COR-L47 (cell line): ENCODE measurements at regions not wholly inside any gene's neighbourhood (a gene's known extent, or its start where the extent isn't known, plus 50 kb on each side); places are given as distances from the start of the nearest gene placed in this dataset.
"Not testable (repeated sequence)": the region's sequence is repeated elsewhere in the genome, so short reads cannot be mapped to it uniquely, and the experiment has no call there.

Experiments used
- DNase-seq: peaks from one replicate; lab custom pipeline; 2025; lab: John Stamatoyannopoulos, UW

GRCh38 chrX:94600077-94600476 lies 926.1 kb downstream of the FAM133A start:
- DNase-seq, result no peak

GRCh38 chrX:94612140-94612539 lies 938.1 kb downstream of the FAM133A start:
- no peak for DNase-seq

GRCh38 chrX:94633237-94633636 lies 959.2 kb downstream of the FAM133A start:
- DNase-seq, result no peak

GRCh38 chrX:94635003-94635402 lies 961.0 kb downstream of the FAM133A start:
- no peak for DNase-seq

GRCh38 chrX:94645726-94646125 lies 971.7 kb downstream of the FAM133A start:
- DNase-seq, result no peak

- DNase-seq, result no peak
Measured at GRCh38 chrX:94655180-94655579, 981.2 kb downstream of the FAM133A start.

GRCh38 chrX:94662689-94663088 lies 988.7 kb downstream of the FAM133A start:
- peak; percentile 0 for DNase-seq

GRCh38 chrX:94676285-94676684 lies 1002.3 kb downstream of the FAM133A start:
- no peak for DNase-seq

- no peak for DNase-seq
Measured at GRCh38 chrX:94686071-94686470, 1012.1 kb downstream of the FAM133A start.

- DNase-seq, result no peak
Measured at GRCh38 chrX:94695910-94696309, 1021.9 kb downstream of the FAM133A start.

GRCh38 chrX:94704348-94705256 lies 1030.6 kb downstream of the FAM133A start:
- DNase-seq, result not testable (repeated sequence)

GRCh38 chrX:94721386-94721785 lies 1047.4 kb downstream of the FAM133A start:
- no peak for DNase-seq

- DNase-seq, result no peak
Measured at GRCh38 chrX:94722578-94722977, 1048.6 kb downstream of the FAM133A start.

GRCh38 chrX:94742772-94743171 lies 1068.8 kb downstream of the FAM133A start:
- DNase-seq, result no peak

GRCh38 chrX:94743478-94743877 lies 1069.5 kb downstream of the FAM133A start:
- DNase-seq, result no peak

GRCh38 chrX:94744786-94745185 lies 1070.8 kb downstream of the FAM133A start:
- DNase-seq, result no peak

GRCh38 chrX:94751611-94752010 lies 1077.6 kb downstream of the FAM133A start:
- no peak for DNase-seq

- no peak for DNase-seq
Measured at GRCh38 chrX:94752434-94753169, 1078.6 kb downstream of the FAM133A start.

GRCh38 chrX:94758130-94758529 lies 1084.1 kb downstream of the FAM133A start:
- DNase-seq, result no peak

- no peak for DNase-seq
Measured at GRCh38 chrX:94775640-94776039, 1101.6 kb downstream of the FAM133A start.

- DNase-seq, result no peak
Measured at GRCh38 chrX:94813541-94813940, 1139.5 kb downstream of the FAM133A start.

GRCh38 chrX:94814216-94814615 lies 1140.2 kb downstream of the FAM133A start:
- DNase-seq, result no peak

GRCh38 chrX:94830717-94831116 lies 1156.7 kb downstream of the FAM133A start:
- DNase-seq, result no peak
